SK-N-MC (cell line): ENCODE measurements at regions not wholly inside any gene's neighbourhood (a gene's known extent, or its start where the extent isn't known, plus 50 kb on each side); places are given as distances from the start of the nearest gene placed in this dataset.

Source experiments
- EZH2 ChIP-seq: fragments of 200-600 bp; sonication (generic); IDR thresholded peaks from one replicate; pipeline ENCODE4 v1.6.1; 2017; ENCODE audit warnings: antibody characterized with exemption
- POLR2AphosphoS5 ChIP-seq: IDR thresholded peaks from 2 replicates; pipeline ENCODE4 v1.6.1; 2012; ENCODE audit warnings: mild to moderate bottlenecking, low read depth, low read length, borderline replicate concordance

- no peak for TF ChIP-seq POLR2AphosphoS5
- no peak for TF ChIP-seq EZH2
These were observed 1060.5 kb downstream of the DIAPH3 start for GRCh38 chr13:59103004-59103768.
